GM12878 (cell line): ENCODE measurements at regions not wholly inside any gene's neighbourhood (a gene's known extent, or its start where the extent isn't known, plus 50 kb on each side); places are given as distances from the start of the nearest gene placed in this dataset.

Source experiments
- ATAC-seq: fragments of 200-7000 bp; cut with Tn5 transposase; 3 replicates; pipeline ENCODE4 v1.9.1; 2020; ENCODE audit warnings: mild to moderate bottlenecking, moderate library complexity
- BruUV-seq: library from RNA; stranded (reverse); fragments of 400-500 nt; replicated peaks from 2 replicates; lab custom pipeline; 2021; lab: Mats Ljungman, UMichigan
- CTCF ChIA-PET: fragments of 300-600 bp; sonication (Branson Sonifier 250); formaldehyde crosslinking; extraction: SDS; loops from one replicate; lab custom pipeline; 2021; ENCODE audit warnings: inconsistent platforms; lab: Yijun Ruan, JAX
- POLR2A ChIA-PET: fragments of 350-600 bp; formaldehyde crosslinking; extraction: SDS; loops from one replicate; lab custom pipeline; 2021; ENCODE audit warnings: inconsistent platforms; lab: Charles Lee
- RAD21 ChIA-PET: fragments of 300-600 bp; sonication (Branson Sonifier 250); formaldehyde crosslinking; loops from one replicate; lab custom pipeline; 2023; ENCODE audit warnings: antibody characterized with exemption; ENCODE audit not compliant: unreplicated experiment; lab: Charles Lee
- SMC1A ChIA-PET: fragments of 300-600 bp; sonication (Branson Sonifier 250); formaldehyde crosslinking; loops from one replicate; lab custom pipeline; 2023; ENCODE audit not compliant: unreplicated experiment, uncharacterized antibody; lab: Charles Lee
- DNase-seq: peaks from one replicate; pipeline ENCODE4 v3.0.0-alpha.2; 2011; ENCODE audit warnings: low read depth, low spot score
- FAIRE-seq: peaks from 3 replicates; lab custom pipeline; 2011; peaks lifted over from hg19 to GRCh38; lab: Jason Lieb, UNC
- H2AFZ ChIP-seq: 2 replicates; pipeline ENCODE4 v1.6.0; 2011; ENCODE audit warnings: low read depth, low read length, control low read depth; ENCODE audit not compliant: control insufficient read depth
- H3K27ac ChIP-seq: 2 replicates; pipeline ENCODE4 v1.5.1; 2011; ENCODE audit warnings: control low read depth; ENCODE audit not compliant: control insufficient read depth, insufficient read depth
- H3K27me3 ChIP-seq, 2 experiments: replicated peaks in 1 of 2; 2 replicates each; pipeline versions ENCODE4 v1.6.0 to v1.6.1; 2011; ENCODE audit warnings: low read length in 1 of 2; ENCODE audit not compliant: control insufficient read depth in 2 of 2, insufficient read depth in 2 of 2
- H3K36me3 ChIP-seq, 2 experiments: 2 replicates each; pipeline ENCODE4 v1.5.1; 2011; ENCODE audit warnings: low read length in 1 of 2; ENCODE audit not compliant: control insufficient read depth in 2 of 2, insufficient read depth in 2 of 2
- H3K4me1 ChIP-seq: 2 replicates; pipeline ENCODE4 v1.6.1; 2011; ENCODE audit warnings: mild to moderate bottlenecking, low read length, moderate library complexity, mixed read lengths; ENCODE audit not compliant: control insufficient read depth, insufficient read depth
- H3K4me2 ChIP-seq: 2 replicates; pipeline ENCODE4 v1.6.0; 2011; ENCODE audit warnings: control low read depth; ENCODE audit not compliant: control insufficient read depth, insufficient read depth
- H3K4me3 ChIP-seq: fragments of 200-600 bp; sonication (generic); 2 replicates; pipeline ENCODE4 v1.5.1; 2016
- H3K79me2 ChIP-seq: 2 replicates; pipeline ENCODE4 v1.6.0; 2011; ENCODE audit warnings: low read length; ENCODE audit not compliant: control insufficient read depth, insufficient read depth
- H3K9ac ChIP-seq: 2 replicates; pipeline ENCODE4 v1.8.0; 2011; ENCODE audit warnings: low read length, control low read depth, mixed read lengths; ENCODE audit not compliant: control insufficient read depth, insufficient read depth
- H3K9me3 ChIP-seq: replicated peaks from 3 replicates; pipeline ENCODE4 v1.5.1; 2011; ENCODE audit warnings: mild to moderate bottlenecking, low read length; ENCODE audit not compliant: control insufficient read depth, insufficient read depth
- H4K20me1 ChIP-seq: 2 replicates; pipeline ENCODE4 v1.6.0; 2011; ENCODE audit not compliant: control insufficient read depth, insufficient read depth
- BHLHE40 ChIP-seq, 2 experiments: fragments of 450-650 bp in 1 of 2; IDR thresholded peaks; 2 replicates each; pipeline ENCODE4 v1.6.1; 2011 to 2017; ENCODE audit warnings: low read depth in 2 of 2, borderline replicate concordance in 1 of 2, improper control_type of control experiment in 1 of 2, low read length in 1 of 2, mild to moderate bottlenecking in 1 of 2
- CHD1 ChIP-seq: IDR thresholded peaks from 2 replicates; pipeline ENCODE4 v1.6.1; 2012; ENCODE audit warnings: low read depth, low read length, improper control_type of control experiment
- EGR1 ChIP-seq, 2 experiments: IDR thresholded peaks; 1 replicate in 1 of 2; 2 replicates in 1 of 2; pipeline ENCODE4 v1.6.1; 2011 to 2012; ENCODE audit warnings: low read depth in 2 of 2, low read length in 2 of 2, borderline replicate concordance in 1 of 2, mild to moderate bottlenecking in 1 of 2, moderate library complexity in 1 of 2
- FOS ChIP-seq: IDR thresholded peaks from 3 replicates; pipeline ENCODE4 v1.6.1; 2011; ENCODE audit warnings: borderline replicate concordance; ENCODE audit not compliant: insufficient read length; ENCODE audit errors: extremely low read depth
- FOXM1 ChIP-seq: IDR thresholded peaks from 2 replicates; pipeline ENCODE4 v1.6.1; 2012; ENCODE audit warnings: low read depth, mild to moderate bottlenecking, inconsistent platforms, low read length, moderate library complexity
- GATAD2B ChIP-seq: fragments of 450-650 bp; conservative IDR thresholded peaks from 2 replicates; pipeline ENCODE4 v1.6.1; 2017; ENCODE audit warnings: low read depth, mild to moderate bottlenecking, moderate library complexity
- HDAC2 ChIP-seq: fragments of 200-600 bp; sonication (generic); IDR thresholded peaks from 2 replicates; pipeline ENCODE4 v1.6.1; 2017
- MEF2A ChIP-seq: IDR thresholded peaks from 2 replicates; pipeline ENCODE4 v1.6.1; 2011; ENCODE audit warnings: low read depth, mild to moderate bottlenecking, low read length, moderate library complexity; ENCODE audit not compliant: insufficient read depth
- MTA3 ChIP-seq: IDR thresholded peaks from 2 replicates; pipeline ENCODE4 v1.6.1; 2012; ENCODE audit warnings: low read length, inconsistent platforms, borderline replicate concordance
- NFXL1 ChIP-seq: fragments of 450-650 bp; IDR thresholded peaks from 2 replicates; pipeline ENCODE4 v1.6.1; 2017; ENCODE audit warnings: antibody characterized with exemption, mild to moderate bottlenecking, borderline replicate concordance
- NR2C2 ChIP-seq: IDR thresholded peaks from 2 replicates; pipeline ENCODE4 v1.6.1; 2011; ENCODE audit warnings: borderline replicate concordance, low read depth; ENCODE audit not compliant: control insufficient read depth, insufficient read length
- POLR2AphosphoS2 ChIP-seq: IDR thresholded peaks from 2 replicates; pipeline ENCODE4 v1.6.1; 2011; ENCODE audit warnings: low read depth, mild to moderate bottlenecking, low read length, improper control_type of control experiment, moderate library complexity
- RUNX3 ChIP-seq: IDR thresholded peaks from 2 replicates; pipeline ENCODE4 v1.6.1; 2012; ENCODE audit warnings: low read length, inconsistent platforms
- SRF ChIP-seq, 2 experiments: IDR thresholded peaks; 2 replicates each; pipeline ENCODE4 v1.6.1; 2011; ENCODE audit warnings: low read depth in 2 of 2, low read length in 2 of 2, mild to moderate bottlenecking in 1 of 2, moderate library complexity in 1 of 2
- WGBS: methylation state at CpG from one replicate; pipeline ENCODE4 v1.1.6; 2016; ENCODE audit warnings: low lambda C conversion rate; ENCODE audit not compliant: insufficient replicate concordance, insufficient coverage; ENCODE audit errors: missing lambda C conversion rate; 5-methylcytosine and 5-hydroxymethylcytosine counted together
- in situ Hi-C: fragments of 300-500 bp; cut with MboI; formaldehyde crosslinking; loops from 9 replicates; pipeline ENCODE4 v1.14.3; 2018; ENCODE audit warnings: mixed read lengths
- intact Hi-C: fragments of 100-400 bp; cut with micrococcal nuclease; formaldehyde crosslinking; loops from one replicate; pipeline ENCODE4 v1.14.2; 2022; ENCODE audit not compliant: unreplicated experiment
- TF ChIP-seq, protein P1 (sequence below): IDR thresholded peaks from 2 replicates; pipeline ENCODE4 v1.6.1; 2011; ENCODE audit warnings: low read depth, low read length, improper control_type of control experiment, borderline replicate concordance
- TF ChIP-seq, protein P2 (sequence below): IDR thresholded peaks from 2 replicates; pipeline ENCODE4 v1.6.1; 2012; ENCODE audit warnings: improper control_type of control experiment, low read depth, low read length; ENCODE audit not compliant: insufficient replicate concordance
- TF ChIP-seq, protein P3 (sequence below): fragments of 450-650 bp; conservative IDR thresholded peaks from 2 replicates; pipeline ENCODE4 v1.6.1; 2017; ENCODE audit warnings: mild to moderate bottlenecking, moderate library complexity

DNA sequence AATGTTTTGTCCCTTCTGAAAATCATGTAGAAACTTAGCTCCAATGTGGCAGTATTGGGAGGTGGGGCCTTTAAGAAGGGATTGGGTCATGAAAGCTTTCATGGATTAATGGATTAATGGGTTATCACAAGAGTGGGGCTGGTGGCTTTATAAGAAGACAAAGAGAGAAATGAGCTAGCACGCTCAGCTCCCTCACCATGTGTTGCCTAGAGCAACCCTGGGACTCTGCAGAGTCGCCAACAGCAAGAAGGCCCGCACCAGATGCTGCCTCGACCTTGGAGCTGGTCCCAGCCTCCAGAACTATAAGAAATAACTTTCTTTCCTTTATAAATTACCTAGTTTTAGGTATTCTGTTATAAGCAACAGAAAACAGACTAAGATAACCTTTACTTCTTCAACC, 74.9 kb upstream of the HECW1 start:
- DNase-seq (no peak), FAIRE-seq (no peak), ATAC-seq (no peak)
- H3K4me2 ChIP-seq = no peak overlapping the region
- H3K4me1 ChIP-seq = no peaks in the 10 kb centered on the region
- no peaks in the 10 kb centered on the region for H4K20me1 ChIP-seq
- ChIA-PET SMC1A (interaction anchor here (0.6 to 0.8 kb wide), 2 partner anchors 58 to 339 kb away, joined by 3 to 4 read pairs; no protein-coding TSS in a partner anchor), RAD21 (no interaction called here), CTCF (interaction anchor here (0.8 to 1.3 kb wide), 5 partner anchors 8 to 417 kb away, joined by 3 read pairs; no protein-coding TSS in a partner anchor), POLR2A (interaction anchor here (0.6 kb wide), 1 partner anchor 33 kb away, joined by 3 read pairs; no protein-coding TSS in a partner anchor)
- no peaks in the 10 kb centered on the region for H3K79me2 ChIP-seq
- H3K27ac ChIP-seq = no peak overlapping the region
- no TSS peak for BruUV-seq
- no peaks in the 10 kb centered on the region for H3K9me3 ChIP-seq
- intact Hi-C loops = no loop called here
- H3K27me3 ChIP-seq = no peaks in the 10 kb centered on the region
- no peak overlapping the region for H2AFZ ChIP-seq
- no peak overlapping the region for H3K4me3 ChIP-seq
- in situ Hi-C loops = no loop called here
- no peaks in the 10 kb centered on the region for H3K36me3 ChIP-seq
- 38% methylated on average over 4 of the region's 4 CpGs for WGBS
- TF ChIP-seq EGR1 (IDR thresholded peaks at IDR 0.05; ENCODE audit: borderline replicate concordance in 1 of 2, low read depth in 2 of 2, low read length in 2 of 2) = no peak
- TF ChIP-seq FOXM1 = no peak
- TF ChIP-seq CHD1 = no peak
- TF ChIP-seq SRF (IDR thresholded peaks at IDR 0.05; ENCODE audit: low read depth in 2 of 2, low read length in 2 of 2) = no peak
- TF ChIP-seq, protein P1, sequence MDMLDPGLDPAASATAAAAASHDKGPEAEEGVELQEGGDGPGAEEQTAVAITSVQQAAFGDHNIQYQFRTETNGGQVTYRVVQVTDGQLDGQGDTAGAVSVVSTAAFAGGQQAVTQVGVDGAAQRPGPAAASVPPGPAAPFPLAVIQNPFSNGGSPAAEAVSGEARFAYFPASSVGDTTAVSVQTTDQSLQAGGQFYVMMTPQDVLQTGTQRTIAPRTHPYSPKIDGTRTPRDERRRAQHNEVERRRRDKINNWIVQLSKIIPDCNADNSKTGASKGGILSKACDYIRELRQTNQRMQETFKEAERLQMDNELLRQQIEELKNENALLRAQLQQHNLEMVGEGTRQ = no peak
- TF ChIP-seq BHLHE40 (IDR thresholded peaks at IDR 0.05; ENCODE audit: borderline replicate concordance in 1 of 2, low read depth in 2 of 2, low read length in 1 of 2) = no peak
- no peak for TF ChIP-seq RUNX3
- TF ChIP-seq NFXL1 = no peak
- no peak for TF ChIP-seq GATAD2B
- no peak for TF ChIP-seq NR2C2
- TF ChIP-seq, protein P2, sequence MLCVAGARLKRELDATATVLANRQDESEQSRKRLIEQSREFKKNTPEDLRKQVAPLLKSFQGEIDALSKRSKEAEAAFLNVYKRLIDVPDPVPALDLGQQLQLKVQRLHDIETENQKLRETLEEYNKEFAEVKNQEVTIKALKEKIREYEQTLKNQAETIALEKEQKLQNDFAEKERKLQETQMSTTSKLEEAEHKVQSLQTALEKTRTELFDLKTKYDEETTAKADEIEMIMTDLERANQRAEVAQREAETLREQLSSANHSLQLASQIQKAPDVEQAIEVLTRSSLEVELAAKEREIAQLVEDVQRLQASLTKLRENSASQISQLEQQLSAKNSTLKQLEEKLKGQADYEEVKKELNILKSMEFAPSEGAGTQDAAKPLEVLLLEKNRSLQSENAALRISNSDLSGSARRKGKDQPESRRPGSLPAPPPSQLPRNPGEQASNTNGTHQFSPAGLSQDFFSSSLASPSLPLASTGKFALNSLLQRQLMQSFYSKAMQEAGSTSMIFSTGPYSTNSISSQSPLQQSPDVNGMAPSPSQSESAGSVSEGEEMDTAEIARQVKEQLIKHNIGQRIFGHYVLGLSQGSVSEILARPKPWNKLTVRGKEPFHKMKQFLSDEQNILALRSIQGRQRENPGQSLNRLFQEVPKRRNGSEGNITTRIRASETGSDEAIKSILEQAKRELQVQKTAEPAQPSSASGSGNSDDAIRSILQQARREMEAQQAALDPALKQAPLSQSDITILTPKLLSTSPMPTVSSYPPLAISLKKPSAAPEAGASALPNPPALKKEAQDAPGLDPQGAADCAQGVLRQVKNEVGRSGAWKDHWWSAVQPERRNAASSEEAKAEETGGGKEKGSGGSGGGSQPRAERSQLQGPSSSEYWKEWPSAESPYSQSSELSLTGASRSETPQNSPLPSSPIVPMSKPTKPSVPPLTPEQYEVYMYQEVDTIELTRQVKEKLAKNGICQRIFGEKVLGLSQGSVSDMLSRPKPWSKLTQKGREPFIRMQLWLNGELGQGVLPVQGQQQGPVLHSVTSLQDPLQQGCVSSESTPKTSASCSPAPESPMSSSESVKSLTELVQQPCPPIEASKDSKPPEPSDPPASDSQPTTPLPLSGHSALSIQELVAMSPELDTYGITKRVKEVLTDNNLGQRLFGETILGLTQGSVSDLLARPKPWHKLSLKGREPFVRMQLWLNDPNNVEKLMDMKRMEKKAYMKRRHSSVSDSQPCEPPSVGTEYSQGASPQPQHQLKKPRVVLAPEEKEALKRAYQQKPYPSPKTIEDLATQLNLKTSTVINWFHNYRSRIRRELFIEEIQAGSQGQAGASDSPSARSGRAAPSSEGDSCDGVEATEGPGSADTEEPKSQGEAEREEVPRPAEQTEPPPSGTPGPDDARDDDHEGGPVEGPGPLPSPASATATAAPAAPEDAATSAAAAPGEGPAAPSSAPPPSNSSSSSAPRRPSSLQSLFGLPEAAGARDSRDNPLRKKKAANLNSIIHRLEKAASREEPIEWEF = no peak
- no peak for TF ChIP-seq MTA3
- TF ChIP-seq FOS = no peak
- no peak for TF ChIP-seq MEF2A
- no peak for TF ChIP-seq HDAC2
- TF ChIP-seq, protein P3, sequence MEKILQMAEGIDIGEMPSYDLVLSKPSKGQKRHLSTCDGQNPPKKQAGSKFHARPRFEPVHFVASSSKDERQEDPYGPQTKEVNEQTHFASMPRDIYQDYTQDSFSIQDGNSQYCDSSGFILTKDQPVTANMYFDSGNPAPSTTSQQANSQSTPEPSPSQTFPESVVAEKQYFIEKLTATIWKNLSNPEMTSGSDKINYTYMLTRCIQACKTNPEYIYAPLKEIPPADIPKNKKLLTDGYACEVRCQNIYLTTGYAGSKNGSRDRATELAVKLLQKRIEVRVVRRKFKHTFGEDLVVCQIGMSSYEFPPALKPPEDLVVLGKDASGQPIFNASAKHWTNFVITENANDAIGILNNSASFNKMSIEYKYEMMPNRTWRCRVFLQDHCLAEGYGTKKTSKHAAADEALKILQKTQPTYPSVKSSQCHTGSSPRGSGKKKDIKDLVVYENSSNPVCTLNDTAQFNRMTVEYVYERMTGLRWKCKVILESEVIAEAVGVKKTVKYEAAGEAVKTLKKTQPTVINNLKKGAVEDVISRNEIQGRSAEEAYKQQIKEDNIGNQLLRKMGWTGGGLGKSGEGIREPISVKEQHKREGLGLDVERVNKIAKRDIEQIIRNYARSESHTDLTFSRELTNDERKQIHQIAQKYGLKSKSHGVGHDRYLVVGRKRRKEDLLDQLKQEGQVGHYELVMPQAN = no peak
- no peak for TF ChIP-seq POLR2AphosphoS2
- H3K9ac ChIP-seq = no peak overlapping the region
